IgD-negative memory B cell (primary cell): ENCODE measurements at regions not wholly inside any gene's neighbourhood (a gene's known extent, or its start where the extent isn't known, plus 50 kb on each side); places are given as distances from the start of the nearest gene placed in this dataset.

Experiments used
- H3K27ac Mint-ChIP-seq, 3 donors: one replicate each; pipeline ENCODE4 v1.8.0; 2020 to 2022; ENCODE audit warnings: mild to moderate bottlenecking in 3 of 3, mixed read lengths in 3 of 3, moderate library complexity in 1 of 3
- H3K27me3 Mint-ChIP-seq: one replicate; pipeline ENCODE4 v1.8.0; 2021; ENCODE audit warnings: mixed read lengths
- H3K36me3 Mint-ChIP-seq: one replicate; pipeline ENCODE4 v1.8.0; 2020; ENCODE audit warnings: mild to moderate bottlenecking, mixed read lengths
- H3K4me1 Mint-ChIP-seq, 3 donors: one replicate each; pipeline ENCODE4 v1.8.0; 2020 to 2022; ENCODE audit warnings: mixed read lengths in 3 of 3, mild to moderate bottlenecking in 1 of 3
- H3K4me3 Mint-ChIP-seq, 4 donors: one replicate each; pipeline ENCODE4 v1.8.0; 2020 to 2022; ENCODE audit warnings: mild to moderate bottlenecking in 4 of 4, mixed read lengths in 4 of 4, moderate library complexity in 3 of 4
- H3K9me3 Mint-ChIP-seq, 3 donors: one replicate each; pipeline ENCODE4 v1.8.0; 2020 to 2021; ENCODE audit warnings: mixed read lengths in 3 of 3, mild to moderate bottlenecking in 1 of 3

DNA sequence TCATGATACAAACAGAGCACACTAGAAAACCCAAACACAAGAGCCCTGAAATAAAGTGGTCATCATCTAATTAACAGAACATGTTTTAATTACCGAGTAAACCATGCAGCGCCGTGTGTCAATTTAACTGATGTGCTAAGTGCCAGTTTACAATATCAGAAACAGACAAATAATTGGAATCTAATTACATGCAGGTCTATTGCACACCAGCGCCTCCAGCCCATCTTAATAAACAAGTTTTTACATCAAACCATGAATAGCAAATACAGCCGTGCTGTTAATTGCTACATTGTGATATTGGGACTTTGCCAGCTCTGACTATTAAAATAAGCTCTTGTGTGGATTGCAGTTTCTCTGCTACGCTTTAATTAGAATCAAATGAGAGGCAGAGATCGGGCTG, 510.2 kb upstream of the MDFIC2 start:
- Mint-ChIP-seq H3K27ac (no peak overlapping the region), H3K4me3 (no peak overlapping the region), H3K27me3 (peaks cover 10% of the 10 kb centered on the region), H3K4me1 (no peaks in the 10 kb centered on the region), H3K9me3 (no peaks in the 10 kb centered on the region), H3K36me3 (no peaks in the 10 kb centered on the region)

DNA sequence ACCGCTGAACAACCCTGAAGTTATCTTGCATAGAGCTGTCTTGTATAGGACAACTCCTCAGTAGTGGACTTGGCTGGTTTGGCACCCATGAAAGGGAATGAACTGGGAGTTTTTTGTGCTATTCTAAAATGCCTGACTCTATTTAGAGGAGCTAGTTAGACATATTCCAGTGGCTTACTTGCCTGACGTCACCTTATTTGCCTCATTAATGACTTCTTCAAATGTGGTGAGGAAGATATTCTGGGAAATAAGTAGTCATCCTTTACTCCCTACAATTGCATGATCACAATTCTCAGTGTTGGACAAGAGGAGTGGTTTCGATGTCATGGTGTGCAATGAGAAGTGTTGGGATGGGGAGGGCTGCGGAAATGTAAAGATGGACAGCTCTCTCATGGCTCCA, 509.2 kb upstream of the MDFIC2 start:
- Mint-ChIP-seq H3K4me1 (no peaks in the 10 kb centered on the region), H3K27ac (no peak overlapping the region), H3K9me3 (peaks cover 0 to 6% (median 0%) of the 10 kb centered on the region in 3 donors), H3K4me3 (no peak overlapping the region), H3K27me3 (peaks cover 10% of the 10 kb centered on the region), H3K36me3 (no peaks in the 10 kb centered on the region)

DNA sequence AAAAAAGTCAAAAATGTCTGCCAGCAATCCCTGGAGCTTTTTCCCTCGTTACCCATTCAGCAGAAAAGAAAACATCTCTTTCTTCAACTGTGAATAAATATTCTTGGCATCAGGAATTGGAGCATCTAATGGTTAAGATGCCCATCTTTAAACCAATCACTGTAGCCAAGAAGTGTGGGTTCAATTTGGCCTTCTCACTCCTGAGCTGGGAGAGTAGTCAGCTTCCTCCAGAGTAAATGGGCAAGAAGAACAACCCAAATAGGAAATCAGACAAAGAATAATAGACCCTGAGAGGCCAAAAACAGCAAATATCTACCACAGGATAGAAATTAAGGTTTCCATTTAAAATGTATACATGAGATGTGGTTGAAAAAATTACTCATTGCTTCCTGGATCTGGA, 508.0 kb upstream of the MDFIC2 start:
- H3K36me3 Mint-ChIP-seq, result no peaks in the 10 kb centered on the region
- no peak overlapping the region for H3K4me3 Mint-ChIP-seq
- H3K9me3 Mint-ChIP-seq, result peaks cover 0 to 6% (median 0%) of the 10 kb centered on the region in 3 donors
- H3K27me3 Mint-ChIP-seq, result peaks cover 4% of the 10 kb centered on the region
- no peaks in the 10 kb centered on the region for H3K4me1 Mint-ChIP-seq
- no peak overlapping the region for H3K27ac Mint-ChIP-seq

DNA sequence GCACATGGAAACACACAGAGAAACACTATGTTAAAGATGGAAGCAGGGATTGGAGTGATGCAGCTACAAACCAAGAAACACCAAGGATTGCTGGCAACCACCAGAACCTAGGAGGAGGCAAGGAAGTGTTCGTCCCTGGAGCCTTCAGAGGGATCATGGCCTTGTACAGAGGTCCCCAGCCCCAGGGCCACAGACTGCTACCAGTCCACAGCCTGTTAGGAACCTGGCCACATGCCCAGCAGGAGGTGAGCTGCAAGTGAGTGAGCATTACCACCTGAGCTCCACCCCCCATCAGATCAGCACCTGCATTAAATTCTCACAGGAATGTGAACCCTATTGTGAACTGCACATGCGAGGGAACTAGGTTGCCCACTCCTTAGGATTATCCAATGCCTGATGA, 505.7 kb upstream of the MDFIC2 start:
- no peaks in the 10 kb centered on the region for H3K36me3 Mint-ChIP-seq
- H3K4me3 Mint-ChIP-seq, result no peak overlapping the region
- H3K4me1 Mint-ChIP-seq, result no peaks in the 10 kb centered on the region

DNA sequence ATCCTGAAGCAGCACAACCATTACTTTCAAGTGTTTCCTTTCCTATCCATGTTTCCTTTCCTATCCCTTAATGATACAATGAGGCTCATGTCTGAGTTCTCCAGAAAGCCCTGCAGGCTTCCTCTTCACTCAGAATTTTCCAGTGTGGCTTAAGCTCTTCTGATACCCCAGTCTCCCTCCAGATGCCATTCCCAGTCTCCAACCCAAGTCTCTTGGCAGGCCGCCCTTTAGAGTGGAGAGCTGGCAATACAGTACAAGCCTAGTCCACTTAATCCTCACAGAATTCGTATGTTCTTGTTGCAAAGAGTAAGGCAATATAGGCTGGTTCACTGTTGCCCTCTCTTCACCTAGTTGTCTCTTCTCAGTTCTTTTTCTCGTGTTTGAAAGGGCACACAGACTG, 503.9 kb upstream of the MDFIC2 start:
- H3K27ac Mint-ChIP-seq, result no peak overlapping the region
- no peak overlapping the region for H3K4me3 Mint-ChIP-seq
- no peaks in the 10 kb centered on the region for H3K36me3 Mint-ChIP-seq
- peaks cover 4% of the 10 kb centered on the region for H3K27me3 Mint-ChIP-seq
- no peaks in the 10 kb centered on the region for H3K4me1 Mint-ChIP-seq
- H3K9me3 Mint-ChIP-seq, result peaks cover 0 to 6% (median 0%) of the 10 kb centered on the region in 3 donors

More for the DNA sequence above, 505.7 kb upstream of the MDFIC2 start:
- peaks cover 4% of the 10 kb centered on the region for H3K27me3 Mint-ChIP-seq
- no peak overlapping the region for H3K27ac Mint-ChIP-seq
- H3K9me3 Mint-ChIP-seq, result peaks cover 0 to 6% (median 0%) of the 10 kb centered on the region in 3 donors

DNA sequence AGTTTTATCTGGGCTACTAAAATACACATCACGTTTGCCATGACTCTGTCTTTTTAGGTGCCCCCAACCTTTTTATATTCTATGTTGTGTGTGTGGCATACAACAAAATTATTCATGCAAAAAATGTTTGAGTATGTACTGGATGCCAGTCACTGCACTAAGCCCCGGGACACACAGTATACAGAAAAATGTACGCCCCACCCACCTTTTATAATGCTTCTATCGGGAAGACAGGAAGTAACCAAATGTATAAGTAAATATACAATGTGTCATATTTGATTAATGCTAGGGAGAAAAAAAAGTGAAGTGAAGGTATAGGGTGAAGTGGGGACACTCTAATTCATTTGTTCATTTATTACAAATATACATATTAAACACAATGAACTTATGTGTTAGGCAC, 503.4 kb upstream of the MDFIC2 start:
- Mint-ChIP-seq H3K4me3 (no peak overlapping the region), H3K27me3 (peaks cover 4% of the 10 kb centered on the region), H3K36me3 (no peaks in the 10 kb centered on the region), H3K9me3 (peaks cover 0 to 6% (median 0%) of the 10 kb centered on the region in 3 donors), H3K27ac (no peak overlapping the region), H3K4me1 (no peaks in the 10 kb centered on the region)

DNA sequence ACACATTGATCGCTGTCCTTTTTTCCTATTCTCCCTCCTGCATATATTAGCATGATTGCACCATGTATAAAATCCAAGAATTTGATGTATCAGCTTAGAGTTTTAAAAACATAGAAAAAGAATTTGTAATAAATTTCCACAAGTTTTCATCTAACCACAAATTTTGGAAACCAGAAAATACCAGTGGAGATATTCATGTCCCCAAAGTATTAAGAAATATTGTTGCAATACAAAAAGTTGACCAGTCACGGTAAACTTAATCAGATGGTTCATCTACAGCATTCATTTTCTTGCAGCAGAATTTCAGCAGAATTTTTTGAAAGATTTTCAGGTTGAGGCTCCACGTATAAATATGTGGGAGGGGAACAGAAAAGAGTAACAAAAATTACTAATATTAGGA, 500.9 kb upstream of the MDFIC2 start:
- Mint-ChIP-seq H3K36me3 (no peaks in the 10 kb centered on the region), H3K27ac (no peak overlapping the region), H3K4me1 (no peaks in the 10 kb centered on the region), H3K9me3 (peaks cover 0 to 6% (median 2%) of the 10 kb centered on the region in 3 donors), H3K27me3 (no peaks in the 10 kb centered on the region), H3K4me3 (no peak overlapping the region)

DNA sequence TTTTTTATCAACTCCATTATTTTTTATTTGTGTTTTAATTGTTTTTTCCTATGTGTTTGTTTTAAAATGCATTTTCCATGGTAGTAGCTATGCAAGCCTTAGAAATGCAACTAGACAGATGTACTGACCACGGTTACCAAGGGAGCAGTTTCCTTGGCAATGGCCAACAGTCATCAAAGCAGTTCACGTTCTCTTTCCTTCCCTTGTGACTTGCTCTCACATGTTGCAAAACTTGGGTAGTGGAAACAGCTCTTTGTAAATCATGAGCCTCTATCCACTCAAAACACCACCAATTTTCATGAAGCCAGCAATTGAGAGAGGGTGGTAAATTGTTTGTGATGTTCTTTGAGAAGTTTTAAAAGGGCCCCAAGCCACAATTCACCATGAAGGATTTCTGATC, 499.4 kb upstream of the MDFIC2 start:
- no peaks in the 10 kb centered on the region for H3K4me1 Mint-ChIP-seq
- H3K36me3 Mint-ChIP-seq, result no peaks in the 10 kb centered on the region

DNA sequence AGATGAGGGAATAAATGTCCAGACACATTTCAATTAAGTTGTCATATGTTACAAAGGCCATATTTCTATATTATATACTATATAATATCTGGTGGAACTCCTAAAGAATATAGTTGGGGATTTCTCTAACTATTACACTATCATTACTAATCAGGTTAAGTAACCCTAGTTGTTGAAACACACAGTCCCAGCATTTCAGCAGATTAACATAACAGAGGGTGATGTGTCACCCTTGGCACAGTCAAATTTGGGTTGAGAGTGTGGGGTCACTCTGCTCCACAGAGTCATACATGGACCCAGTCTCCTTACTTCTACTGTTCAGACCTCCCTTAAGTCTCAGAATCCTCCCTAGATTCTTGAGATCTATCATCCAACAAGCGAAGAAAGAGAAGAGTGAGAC, 496.4 kb upstream of the MDFIC2 start:
- H3K27ac Mint-ChIP-seq, result no peak overlapping the region
- no peak overlapping the region for H3K4me3 Mint-ChIP-seq
- H3K4me1 Mint-ChIP-seq, result no peaks in the 10 kb centered on the region
- H3K36me3 Mint-ChIP-seq, result no peaks in the 10 kb centered on the region
- H3K9me3 Mint-ChIP-seq, result peaks cover 0 to 2% (median 0%) of the 10 kb centered on the region in 3 donors
- no peaks in the 10 kb centered on the region for H3K27me3 Mint-ChIP-seq

More for the DNA sequence above, 499.4 kb upstream of the MDFIC2 start:
- Mint-ChIP-seq H3K27me3 (no peaks in the 10 kb centered on the region), H3K27ac (no peak overlapping the region), H3K4me3 (no peak overlapping the region), H3K9me3 (peaks cover 0 to 2% (median 0%) of the 10 kb centered on the region in 3 donors)

DNA sequence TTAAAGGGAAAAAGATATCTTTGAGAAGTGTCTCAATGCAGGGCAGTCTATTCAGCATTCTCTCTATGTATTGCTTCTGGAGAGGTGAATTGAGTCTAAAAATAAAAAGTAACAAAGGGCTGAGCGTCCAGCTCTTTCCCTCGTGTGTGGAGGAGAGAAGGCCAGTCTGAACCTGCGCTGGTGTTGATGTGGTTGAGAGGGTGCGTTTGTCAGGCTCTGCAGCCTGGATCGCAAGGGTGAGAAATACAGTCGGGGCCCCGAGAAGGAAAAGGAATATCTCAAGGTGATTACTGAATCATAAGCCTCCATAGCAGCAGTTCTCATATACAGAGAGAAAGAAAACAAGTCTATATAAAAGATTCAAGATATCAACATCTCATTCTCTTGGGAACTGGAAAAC, 494.1 kb upstream of the MDFIC2 start:
- Mint-ChIP-seq H3K36me3 (no peaks in the 10 kb centered on the region), H3K4me3 (no peak overlapping the region), H3K27me3 (peaks cover 2% of the 10 kb centered on the region), H3K9me3 (peaks cover 0 to 2% (median 0%) of the 10 kb centered on the region in 3 donors), H3K4me1 (no peaks in the 10 kb centered on the region), H3K27ac (no peak overlapping the region)

DNA sequence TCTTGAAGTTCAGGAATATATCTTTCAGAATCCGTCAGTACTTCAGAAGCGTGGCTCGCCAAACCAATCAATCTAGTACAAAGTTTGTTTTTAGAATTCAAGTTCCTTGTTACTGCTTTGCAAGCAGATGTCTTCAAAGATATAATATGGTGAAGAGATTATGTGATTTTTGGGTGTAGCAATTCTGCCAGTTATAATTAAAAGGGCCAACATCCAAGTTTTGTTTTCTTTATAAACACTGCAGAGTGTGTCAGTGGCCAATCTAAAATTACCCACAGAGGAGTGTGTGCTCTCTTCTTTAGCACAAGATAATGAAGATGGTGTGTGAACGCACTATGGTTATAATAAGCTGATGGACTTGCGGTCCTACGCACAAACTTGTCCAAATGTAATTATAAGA, 493.6 kb upstream of the MDFIC2 start:
- Mint-ChIP-seq H3K4me1 (no peaks in the 10 kb centered on the region), H3K4me3 (no peak overlapping the region), H3K27me3 (peaks cover 2% of the 10 kb centered on the region), H3K9me3 (peaks cover 0 to 2% (median 0%) of the 10 kb centered on the region in 3 donors), H3K27ac (no peak overlapping the region), H3K36me3 (no peaks in the 10 kb centered on the region)

DNA sequence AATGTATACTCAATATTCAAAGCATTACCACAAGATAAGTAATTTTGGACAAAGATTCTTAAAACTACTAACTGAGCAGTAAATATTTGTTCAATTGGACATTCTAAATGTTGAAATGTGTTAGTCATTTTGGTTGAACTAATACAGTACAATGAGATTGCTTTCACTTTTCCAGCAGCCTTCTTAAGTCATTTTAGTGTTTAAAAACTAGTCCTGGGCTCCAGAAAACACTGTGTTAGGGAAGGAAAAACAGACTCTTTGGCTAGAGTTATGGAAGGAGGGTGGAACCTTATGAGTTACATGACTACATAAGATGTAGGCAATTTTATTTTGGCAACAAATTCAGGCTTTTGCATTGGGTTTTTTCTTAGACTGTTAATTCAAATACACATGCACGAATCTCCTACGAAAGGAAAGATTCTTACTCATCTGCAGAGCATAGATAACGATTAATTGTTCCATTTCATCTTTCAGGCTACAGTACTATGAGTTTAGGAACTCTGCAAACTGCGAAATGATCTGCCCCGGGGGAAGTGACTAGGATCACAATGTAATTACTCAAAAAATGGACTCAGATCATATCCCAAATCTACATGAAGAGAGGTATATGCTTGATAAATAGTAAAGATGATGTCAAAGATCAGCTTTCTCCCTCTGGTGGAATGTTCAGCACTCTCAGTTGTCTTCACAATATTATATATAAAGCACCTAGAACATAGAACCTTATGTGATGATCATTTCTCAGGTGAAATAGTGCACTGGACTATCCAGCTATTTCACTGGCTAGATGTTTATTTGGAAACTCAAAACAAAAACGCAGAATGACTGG, 492.8 kb upstream of the MDFIC2 start:
- peaks cover 2% of the 10 kb centered on the region for H3K27me3 Mint-ChIP-seq
- no peak overlapping the region for H3K27ac Mint-ChIP-seq
- no peaks in the 10 kb centered on the region for H3K4me1 Mint-ChIP-seq
- H3K36me3 Mint-ChIP-seq, result no peaks in the 10 kb centered on the region
- H3K4me3 Mint-ChIP-seq, result no peak overlapping the region
- H3K9me3 Mint-ChIP-seq, result peaks cover 0 to 2% (median 0%) of the 10 kb centered on the region in 3 donors

DNA sequence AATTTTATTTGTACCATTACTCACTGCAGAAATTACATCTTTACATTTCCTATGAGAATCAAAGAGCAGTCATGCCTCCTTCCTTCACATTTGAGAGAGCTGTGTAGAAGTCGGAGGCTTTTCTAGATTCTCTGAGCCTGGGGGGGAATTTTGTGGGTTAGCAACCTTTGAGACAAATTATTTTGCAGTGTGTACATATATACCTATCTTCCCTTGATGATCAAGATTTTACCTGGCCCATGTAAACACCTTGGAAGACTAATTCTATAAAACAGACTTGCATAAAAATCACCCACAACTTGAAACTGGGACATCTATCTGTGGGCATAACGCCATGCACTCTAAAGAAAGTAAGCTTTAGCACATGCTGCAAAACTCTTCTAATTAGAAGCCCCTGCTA, 491.5 kb upstream of the MDFIC2 start:
- peaks cover 6% of the 10 kb centered on the region for H3K27me3 Mint-ChIP-seq
- H3K4me1 Mint-ChIP-seq, result no peaks in the 10 kb centered on the region
- H3K4me3 Mint-ChIP-seq, result no peak overlapping the region
- peaks cover 0 to under 1% (median 0%) of the 10 kb centered on the region in 3 donors for H3K9me3 Mint-ChIP-seq
- no peak overlapping the region for H3K27ac Mint-ChIP-seq
- H3K36me3 Mint-ChIP-seq, result no peaks in the 10 kb centered on the region

DNA sequence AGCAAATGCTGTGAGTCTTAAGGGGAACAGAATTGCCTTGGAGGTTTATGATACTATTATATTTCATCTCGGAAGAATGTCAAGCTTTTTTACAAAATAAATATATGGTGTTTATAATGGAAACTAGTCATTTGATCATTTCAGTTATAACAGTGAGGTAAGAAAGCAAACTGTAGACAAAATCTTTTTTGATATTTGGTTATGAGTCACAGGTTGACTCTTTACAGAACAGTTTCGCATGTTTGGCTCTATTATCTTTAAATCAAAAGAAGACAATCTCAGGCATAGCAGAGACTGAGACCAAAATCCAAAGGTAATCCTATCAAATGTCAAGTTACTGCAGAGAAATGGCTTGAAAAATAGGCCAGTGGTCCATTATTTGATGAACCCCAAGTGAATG, 490.9 kb upstream of the MDFIC2 start:
- Mint-ChIP-seq H3K36me3 (no peaks in the 10 kb centered on the region), H3K27me3 (peaks cover 6% of the 10 kb centered on the region), H3K4me3 (no peak overlapping the region), H3K27ac (no peak overlapping the region), H3K4me1 (no peaks in the 10 kb centered on the region), H3K9me3 (no peaks in the 10 kb centered on the region)

DNA sequence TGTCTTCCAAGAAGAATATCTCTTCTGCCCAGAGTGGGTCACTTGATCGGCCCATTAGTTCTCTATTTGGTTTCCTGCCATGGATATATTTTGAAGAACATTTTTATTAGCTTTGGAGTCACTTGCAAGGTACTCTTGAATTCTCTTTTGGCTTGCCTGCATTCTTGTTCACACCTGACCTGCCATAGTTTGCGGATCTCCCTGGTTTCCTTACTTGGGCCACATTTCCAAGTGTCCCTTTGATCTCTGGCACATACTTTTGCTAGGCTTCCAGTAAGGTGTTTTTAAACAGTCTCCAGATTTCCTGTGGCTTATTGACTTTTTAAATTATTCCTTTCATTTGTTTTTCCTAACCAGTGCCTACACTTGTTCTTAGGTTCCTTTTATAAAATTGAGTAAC, 488.5 kb upstream of the MDFIC2 start:
- H3K27ac Mint-ChIP-seq, result no peak overlapping the region
- H3K36me3 Mint-ChIP-seq, result no peaks in the 10 kb centered on the region
- no peaks in the 10 kb centered on the region for H3K4me1 Mint-ChIP-seq
- peaks cover 7% of the 10 kb centered on the region for H3K27me3 Mint-ChIP-seq
- peaks cover 0 to 2% (median 0%) of the 10 kb centered on the region in 3 donors for H3K9me3 Mint-ChIP-seq
- H3K4me3 Mint-ChIP-seq, result no peak overlapping the region

DNA sequence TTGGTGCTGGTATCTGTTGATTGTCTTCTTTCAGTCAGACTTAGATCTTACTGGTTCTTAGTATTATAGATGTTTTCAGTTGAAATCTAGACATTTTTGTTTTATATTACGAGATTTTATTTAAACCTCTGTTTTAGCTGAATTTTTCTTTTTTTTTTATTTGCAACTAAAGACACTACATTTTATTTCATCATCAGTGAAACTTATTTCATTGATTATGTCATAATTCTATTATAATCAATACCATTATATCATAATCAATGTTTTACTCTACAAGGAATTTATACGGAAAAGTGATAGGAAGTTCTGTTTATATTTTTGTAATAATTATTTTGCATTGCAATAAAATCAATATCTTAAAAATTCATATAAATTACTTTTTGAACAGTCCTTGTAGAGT, 477.4 kb upstream of the MDFIC2 start:
- Mint-ChIP-seq H3K9me3 (peaks cover 0 to 4% (median 0%) of the 10 kb centered on the region in 3 donors), H3K27me3 (no peaks in the 10 kb centered on the region), H3K4me3 (no peak overlapping the region), H3K36me3 (no peaks in the 10 kb centered on the region), H3K27ac (no peak overlapping the region), H3K4me1 (no peaks in the 10 kb centered on the region)
